ENCODE measurements at regions not wholly inside any gene's neighbourhood (a gene's known extent, or its start where the extent isn't known, plus 50 kb on each side); places are given as distances from the start of the nearest gene placed in this dataset.

- H2AFZ ChIP-seq (ENCODE audit: low read length) = no peak overlapping the region
- no peaks in the 10 kb centered on the region for H3K79me2 ChIP-seq (ENCODE audit: insufficient read depth, low read length)
- H3K4me3 ChIP-seq (ENCODE audit: insufficient read depth, low read length) = no peak overlapping the region
- H4K20me1 ChIP-seq (ENCODE audit: insufficient read depth, low read length) = no peaks in the 10 kb centered on the region
- no peak for DNase-seq (ENCODE audit: insufficient read length, low spot score, missing footprints)
- H3K27ac ChIP-seq (ENCODE audit: low read depth, low read length) = no peak overlapping the region
- H3K9me3 ChIP-seq (ENCODE audit: low read depth, low read length) = no peaks in the 10 kb centered on the region
- H3K27me3 ChIP-seq (ENCODE audit: insufficient read depth, low read length) = no peaks in the 10 kb centered on the region
- H3K4me2 ChIP-seq (ENCODE audit: insufficient read depth, low read length) = no peak overlapping the region
- TF ChIP-seq, protein P1, sequence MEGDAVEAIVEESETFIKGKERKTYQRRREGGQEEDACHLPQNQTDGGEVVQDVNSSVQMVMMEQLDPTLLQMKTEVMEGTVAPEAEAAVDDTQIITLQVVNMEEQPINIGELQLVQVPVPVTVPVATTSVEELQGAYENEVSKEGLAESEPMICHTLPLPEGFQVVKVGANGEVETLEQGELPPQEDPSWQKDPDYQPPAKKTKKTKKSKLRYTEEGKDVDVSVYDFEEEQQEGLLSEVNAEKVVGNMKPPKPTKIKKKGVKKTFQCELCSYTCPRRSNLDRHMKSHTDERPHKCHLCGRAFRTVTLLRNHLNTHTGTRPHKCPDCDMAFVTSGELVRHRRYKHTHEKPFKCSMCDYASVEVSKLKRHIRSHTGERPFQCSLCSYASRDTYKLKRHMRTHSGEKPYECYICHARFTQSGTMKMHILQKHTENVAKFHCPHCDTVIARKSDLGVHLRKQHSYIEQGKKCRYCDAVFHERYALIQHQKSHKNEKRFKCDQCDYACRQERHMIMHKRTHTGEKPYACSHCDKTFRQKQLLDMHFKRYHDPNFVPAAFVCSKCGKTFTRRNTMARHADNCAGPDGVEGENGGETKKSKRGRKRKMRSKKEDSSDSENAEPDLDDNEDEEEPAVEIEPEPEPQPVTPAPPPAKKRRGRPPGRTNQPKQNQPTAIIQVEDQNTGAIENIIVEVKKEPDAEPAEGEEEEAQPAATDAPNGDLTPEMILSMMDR (IDR thresholded peaks at IDR 0.05; ENCODE audit: extremely low read depth, low read depth, low read length) = no peak
- no peaks in the 10 kb centered on the region for H3K4me1 ChIP-seq (ENCODE audit: insufficient read depth, low read length)
- H3K36me3 ChIP-seq (ENCODE audit: insufficient read depth, low read length) = no peaks in the 10 kb centered on the region
These were observed 234.5 kb upstream of the SSTR1 start for GRCh38 chr14:37972941-37973887.

DNA sequence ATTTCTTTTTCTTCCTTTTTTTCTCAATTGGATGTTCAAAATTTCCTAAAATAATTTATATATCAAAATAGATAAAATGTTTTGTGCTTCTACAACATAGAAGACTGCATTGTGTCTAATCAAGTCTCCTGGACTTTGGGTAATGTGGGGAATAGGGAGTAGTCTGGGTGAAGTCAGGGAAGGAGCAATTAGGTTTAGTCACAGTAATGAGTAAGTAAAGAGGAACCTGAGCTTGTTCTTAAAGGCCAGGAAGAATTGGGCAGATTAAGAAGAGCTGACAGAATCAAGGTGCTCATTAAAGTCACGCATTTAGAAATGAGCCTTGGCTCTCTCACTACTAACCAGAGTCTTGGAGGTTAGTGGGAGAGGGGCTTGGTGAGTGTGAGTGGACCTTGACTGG, 233.3 kb upstream of the SSTR1 start:
- Histone ChIP-seq H3K4me3 (ENCODE audit: insufficient read depth, low read length) (no peak overlapping the region), H3K27ac (ENCODE audit: low read depth, low read length) (no peak overlapping the region), H2AFZ (ENCODE audit: low read length) (no peak overlapping the region), H3K79me2 (ENCODE audit: insufficient read depth, low read length) (no peaks in the 10 kb centered on the region), H3K4me1 (ENCODE audit: insufficient read depth, low read length) (no peaks in the 10 kb centered on the region), H3K36me3 (ENCODE audit: insufficient read depth, low read length) (no peaks in the 10 kb centered on the region), H3K4me2 (ENCODE audit: insufficient read depth, low read length) (no peak overlapping the region), H3K27me3 (ENCODE audit: insufficient read depth, low read length) (no peaks in the 10 kb centered on the region), H4K20me1 (ENCODE audit: insufficient read depth, low read length) (no peaks in the 10 kb centered on the region), H3K9me3 (ENCODE audit: low read depth, low read length) (no peaks in the 10 kb centered on the region)
- DNase-seq (ENCODE audit: insufficient read length, low spot score, missing footprints) = no peak
- TF ChIP-seq, protein P1 (IDR thresholded peaks at IDR 0.05; ENCODE audit: extremely low read depth, low read depth, low read length) = no peak

DNA sequence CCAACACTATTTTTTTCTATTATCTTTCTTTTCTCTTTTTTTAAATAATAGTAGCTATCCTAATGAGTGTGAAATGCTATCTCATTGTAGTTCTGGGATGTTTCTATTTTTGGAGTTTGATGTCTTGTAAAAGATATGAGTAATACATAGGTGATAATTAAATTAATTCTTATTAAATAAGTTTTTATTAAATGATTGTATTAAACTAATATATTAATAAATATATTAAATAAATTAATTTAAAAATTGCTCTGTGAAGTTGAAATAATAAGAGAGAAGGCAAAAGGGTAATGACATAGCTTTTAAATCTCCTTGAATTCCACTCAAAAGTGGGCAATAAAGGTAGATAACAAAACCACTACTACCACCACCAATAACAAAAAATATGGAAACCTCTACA, 230.2 kb upstream of the SSTR1 start:
- Histone ChIP-seq H4K20me1 (ENCODE audit: insufficient read depth, low read length) (no peaks in the 10 kb centered on the region), H3K4me1 (ENCODE audit: insufficient read depth, low read length) (no peaks in the 10 kb centered on the region), H3K79me2 (ENCODE audit: insufficient read depth, low read length) (no peaks in the 10 kb centered on the region), H3K4me3 (ENCODE audit: insufficient read depth, low read length) (no peak overlapping the region), H3K36me3 (ENCODE audit: insufficient read depth, low read length) (no peaks in the 10 kb centered on the region), H3K4me2 (ENCODE audit: insufficient read depth, low read length) (no peak overlapping the region), H3K27ac (ENCODE audit: low read depth, low read length) (no peak overlapping the region), H2AFZ (ENCODE audit: low read length) (no peak overlapping the region), H3K27me3 (ENCODE audit: insufficient read depth, low read length) (no peaks in the 10 kb centered on the region), H3K9me3 (ENCODE audit: low read depth, low read length) (peaks cover 2% of the 10 kb centered on the region)
- TF ChIP-seq, protein P1 (IDR thresholded peaks at IDR 0.05; ENCODE audit: extremely low read depth, low read depth, low read length) = no peak
- DNase-seq (ENCODE audit: insufficient read length, low spot score, missing footprints) = no peak

- H3K4me3 ChIP-seq (ENCODE audit: insufficient read depth, low read length) = no peak overlapping the region
- DNase-seq (ENCODE audit: insufficient read length, low spot score, missing footprints) = no peak
- no peaks in the 10 kb centered on the region for H3K79me2 ChIP-seq (ENCODE audit: insufficient read depth, low read length)
- TF ChIP-seq, protein P1 (IDR thresholded peaks at IDR 0.05; ENCODE audit: extremely low read depth, low read depth, low read length) = peak; percentile 38
- no peaks in the 10 kb centered on the region for H3K4me1 ChIP-seq (ENCODE audit: insufficient read depth, low read length)
- H3K27me3 ChIP-seq (ENCODE audit: insufficient read depth, low read length) = no peaks in the 10 kb centered on the region
- no peak overlapping the region for H3K27ac ChIP-seq (ENCODE audit: low read depth, low read length)
- no peaks in the 10 kb centered on the region for H3K9me3 ChIP-seq (ENCODE audit: low read depth, low read length)
- no peaks in the 10 kb centered on the region for H4K20me1 ChIP-seq (ENCODE audit: insufficient read depth, low read length)
- no peak overlapping the region for H2AFZ ChIP-seq (ENCODE audit: low read length)
- no peaks in the 10 kb centered on the region for H3K36me3 ChIP-seq (ENCODE audit: insufficient read depth, low read length)
- H3K4me2 ChIP-seq (ENCODE audit: insufficient read depth, low read length) = no peak overlapping the region
These were observed 221.8 kb upstream of the SSTR1 start for GRCh38 chr14:37985826-37986470.
